ENCODE measurements at regions not wholly inside any gene's neighbourhood (a gene's known extent, or its start where the extent isn't known, plus 50 kb on each side); places are given as distances from the start of the nearest gene placed in this dataset.

DNA sequence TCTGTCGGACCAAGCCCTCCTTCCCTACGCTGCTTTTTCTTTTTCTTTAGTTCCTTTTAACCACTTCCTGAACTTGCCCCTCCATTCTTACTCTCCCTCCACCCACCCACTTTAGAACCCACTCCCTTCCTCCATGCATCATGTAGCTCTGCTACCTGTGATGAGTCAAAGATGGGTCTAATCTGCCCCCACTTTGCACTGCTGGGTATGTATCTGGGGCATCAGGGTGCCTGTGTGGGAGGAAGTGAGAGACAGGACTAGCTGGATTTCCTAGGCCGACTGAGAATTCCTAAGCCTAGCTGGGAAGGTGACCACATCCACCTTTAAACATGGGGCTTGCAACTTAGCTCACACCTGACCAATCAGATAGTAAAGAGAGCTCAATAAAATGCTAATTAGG lies 157.7 kb downstream of the SEC16B start:
- Histone ChIP-seq H3K27ac (replicated peaks) (no peak overlapping the region), H3K27me3 (ENCODE audit: insufficient read depth, poor library complexity, severe bottlenecking) (peaks cover 2% of the 10 kb centered on the region), H3K4me3 (replicated peaks; ENCODE audit: insufficient read depth, low read length) (no peak overlapping the region)
- no peak for DNase-seq (ENCODE audit: low read depth in 1 of 2, low spot score in 1 of 2)
- TF ChIP-seq, protein P1, sequence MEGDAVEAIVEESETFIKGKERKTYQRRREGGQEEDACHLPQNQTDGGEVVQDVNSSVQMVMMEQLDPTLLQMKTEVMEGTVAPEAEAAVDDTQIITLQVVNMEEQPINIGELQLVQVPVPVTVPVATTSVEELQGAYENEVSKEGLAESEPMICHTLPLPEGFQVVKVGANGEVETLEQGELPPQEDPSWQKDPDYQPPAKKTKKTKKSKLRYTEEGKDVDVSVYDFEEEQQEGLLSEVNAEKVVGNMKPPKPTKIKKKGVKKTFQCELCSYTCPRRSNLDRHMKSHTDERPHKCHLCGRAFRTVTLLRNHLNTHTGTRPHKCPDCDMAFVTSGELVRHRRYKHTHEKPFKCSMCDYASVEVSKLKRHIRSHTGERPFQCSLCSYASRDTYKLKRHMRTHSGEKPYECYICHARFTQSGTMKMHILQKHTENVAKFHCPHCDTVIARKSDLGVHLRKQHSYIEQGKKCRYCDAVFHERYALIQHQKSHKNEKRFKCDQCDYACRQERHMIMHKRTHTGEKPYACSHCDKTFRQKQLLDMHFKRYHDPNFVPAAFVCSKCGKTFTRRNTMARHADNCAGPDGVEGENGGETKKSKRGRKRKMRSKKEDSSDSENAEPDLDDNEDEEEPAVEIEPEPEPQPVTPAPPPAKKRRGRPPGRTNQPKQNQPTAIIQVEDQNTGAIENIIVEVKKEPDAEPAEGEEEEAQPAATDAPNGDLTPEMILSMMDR (IDR thresholded peaks at IDR 0.05; ENCODE audit: insufficient read depth, low read length) = no peak
- no peak for TF ChIP-seq POLR2AphosphoS5 (IDR thresholded peaks at IDR 0.05; ENCODE audit: low read depth)
- no peak for TF ChIP-seq SPI1 (IDR thresholded peaks at IDR 0.05; ENCODE audit: borderline replicate concordance, low read depth)
- no peak for TF ChIP-seq GABPA (IDR thresholded peaks at IDR 0.05; ENCODE audit: low read depth)
- TF ChIP-seq, protein P2, sequence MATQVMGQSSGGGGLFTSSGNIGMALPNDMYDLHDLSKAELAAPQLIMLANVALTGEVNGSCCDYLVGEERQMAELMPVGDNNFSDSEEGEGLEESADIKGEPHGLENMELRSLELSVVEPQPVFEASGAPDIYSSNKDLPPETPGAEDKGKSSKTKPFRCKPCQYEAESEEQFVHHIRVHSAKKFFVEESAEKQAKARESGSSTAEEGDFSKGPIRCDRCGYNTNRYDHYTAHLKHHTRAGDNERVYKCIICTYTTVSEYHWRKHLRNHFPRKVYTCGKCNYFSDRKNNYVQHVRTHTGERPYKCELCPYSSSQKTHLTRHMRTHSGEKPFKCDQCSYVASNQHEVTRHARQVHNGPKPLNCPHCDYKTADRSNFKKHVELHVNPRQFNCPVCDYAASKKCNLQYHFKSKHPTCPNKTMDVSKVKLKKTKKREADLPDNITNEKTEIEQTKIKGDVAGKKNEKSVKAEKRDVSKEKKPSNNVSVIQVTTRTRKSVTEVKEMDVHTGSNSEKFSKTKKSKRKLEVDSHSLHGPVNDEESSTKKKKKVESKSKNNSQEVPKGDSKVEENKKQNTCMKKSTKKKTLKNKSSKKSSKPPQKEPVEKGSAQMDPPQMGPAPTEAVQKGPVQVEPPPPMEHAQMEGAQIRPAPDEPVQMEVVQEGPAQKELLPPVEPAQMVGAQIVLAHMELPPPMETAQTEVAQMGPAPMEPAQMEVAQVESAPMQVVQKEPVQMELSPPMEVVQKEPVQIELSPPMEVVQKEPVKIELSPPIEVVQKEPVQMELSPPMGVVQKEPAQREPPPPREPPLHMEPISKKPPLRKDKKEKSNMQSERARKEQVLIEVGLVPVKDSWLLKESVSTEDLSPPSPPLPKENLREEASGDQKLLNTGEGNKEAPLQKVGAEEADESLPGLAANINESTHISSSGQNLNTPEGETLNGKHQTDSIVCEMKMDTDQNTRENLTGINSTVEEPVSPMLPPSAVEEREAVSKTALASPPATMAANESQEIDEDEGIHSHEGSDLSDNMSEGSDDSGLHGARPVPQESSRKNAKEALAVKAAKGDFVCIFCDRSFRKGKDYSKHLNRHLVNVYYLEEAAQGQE (IDR thresholded peaks at IDR 0.05; ENCODE audit: insufficient replicate concordance, low read depth) = no peak

DNA sequence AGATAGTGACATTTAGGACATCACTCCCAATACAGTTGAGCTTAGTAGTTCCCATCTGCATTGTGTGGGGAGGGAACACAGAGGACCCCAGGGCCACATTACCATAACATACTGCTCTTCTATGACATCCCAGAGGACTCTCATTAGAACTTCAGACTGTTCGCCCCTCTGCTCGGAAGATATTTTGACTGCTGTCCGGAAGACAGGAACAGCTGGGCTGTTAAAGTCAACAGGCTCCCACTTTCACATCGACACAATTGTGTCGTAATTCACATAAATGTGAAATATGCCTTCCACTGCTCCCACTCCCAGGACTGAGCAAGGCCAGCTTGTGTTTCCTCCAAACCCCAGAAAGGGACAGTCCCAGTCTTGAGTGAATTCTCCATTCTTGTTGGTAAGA lies 158.4 kb downstream of the SEC16B start:
- TF ChIP-seq, protein P2 (IDR thresholded peaks at IDR 0.05; ENCODE audit: insufficient replicate concordance, low read depth) = no peak
- TF ChIP-seq, protein P1 (IDR thresholded peaks at IDR 0.05; ENCODE audit: insufficient read depth, low read length) = no peak
- TF ChIP-seq GABPA (IDR thresholded peaks at IDR 0.05; ENCODE audit: low read depth) (no peak), POLR2AphosphoS5 (IDR thresholded peaks at IDR 0.05; ENCODE audit: low read depth) (no peak), SPI1 (IDR thresholded peaks at IDR 0.05; ENCODE audit: borderline replicate concordance, low read depth) (no peak)
- no peak overlapping the region for H3K27ac ChIP-seq (replicated peaks)
- peaks cover 2% of the 10 kb centered on the region for H3K27me3 ChIP-seq (ENCODE audit: insufficient read depth, poor library complexity, severe bottlenecking)
- DNase-seq (ENCODE audit: low read depth in 1 of 2, low spot score in 1 of 2) = no peak
- H3K4me3 ChIP-seq (replicated peaks; ENCODE audit: insufficient read depth, low read length) = no peak overlapping the region

DNA sequence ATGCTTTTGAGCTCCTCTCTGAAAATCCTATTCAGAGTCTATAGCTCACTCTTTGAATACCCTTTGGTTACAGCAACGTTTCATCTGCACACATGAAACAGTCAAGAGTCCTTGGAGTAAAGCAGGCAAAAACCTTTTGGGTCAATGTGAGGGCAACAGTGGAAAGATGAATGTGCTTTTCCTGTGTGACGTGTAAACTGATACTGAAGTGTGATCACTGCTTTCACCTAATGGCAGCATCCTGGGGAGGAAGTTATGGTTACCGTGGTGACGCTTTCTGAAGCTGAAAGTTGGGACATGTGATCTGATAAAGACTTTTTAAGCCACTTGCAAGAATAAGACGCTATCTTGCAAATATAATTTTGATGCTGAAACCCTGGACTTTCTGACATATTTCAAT lies 160.0 kb downstream of the SEC16B start:
- Histone ChIP-seq H3K27ac (replicated peaks) (no peak overlapping the region), H3K27me3 (ENCODE audit: insufficient read depth, poor library complexity, severe bottlenecking) (peaks cover 2% of the 10 kb centered on the region), H3K4me3 (replicated peaks; ENCODE audit: insufficient read depth, low read length) (no peak overlapping the region)
- TF ChIP-seq POLR2AphosphoS5 (IDR thresholded peaks at IDR 0.05; ENCODE audit: low read depth) = no peak
- TF ChIP-seq SPI1 (IDR thresholded peaks at IDR 0.05; ENCODE audit: borderline replicate concordance, low read depth) = no peak
- TF ChIP-seq GABPA (IDR thresholded peaks at IDR 0.05; ENCODE audit: low read depth) = no peak
- TF ChIP-seq, protein P2 (IDR thresholded peaks at IDR 0.05; ENCODE audit: insufficient replicate concordance, low read depth) = no peak
- TF ChIP-seq, protein P1 (IDR thresholded peaks at IDR 0.05; ENCODE audit: insufficient read depth, low read length) = no peak
- DNase-seq (ENCODE audit: low read depth in 1 of 2, low spot score in 1 of 2) = no peak
